ENCODE measurements at regions not wholly inside any gene's neighbourhood (a gene's known extent, or its start where the extent isn't known, plus 50 kb on each side); places are given as distances from the start of the nearest gene placed in this dataset.

DNA sequence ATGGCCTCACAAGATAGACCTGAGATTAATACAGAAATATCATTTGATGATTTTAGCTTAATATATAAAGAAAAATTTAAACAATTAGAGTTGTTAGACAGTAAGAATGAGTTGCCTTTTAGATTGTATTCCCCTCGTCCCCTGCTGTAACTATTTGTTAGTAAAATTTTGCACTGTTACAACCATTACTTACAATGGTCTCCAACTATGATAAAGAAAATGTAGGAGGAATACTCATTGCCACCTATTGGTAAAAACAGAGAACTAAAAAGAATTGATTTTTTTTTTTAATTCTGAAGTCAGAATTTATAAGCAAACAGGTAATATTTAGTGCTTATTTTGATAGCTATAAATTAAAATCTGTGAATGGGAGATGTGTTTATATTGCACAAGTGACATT lies 937.6 kb downstream of the TLE4 start:
- H3K36me3 ChIP-seq (ENCODE audit: low read depth) = no peaks in the 10 kb centered on the region
- no peak overlapping the region for H3K4me3 ChIP-seq
- DNase-seq = no peak
- H3K4me1 ChIP-seq (ENCODE audit: low read depth) = no peaks in the 10 kb centered on the region
- no peak for ATAC-seq
- no peaks in the 10 kb centered on the region for H3K9me3 ChIP-seq
- intact Hi-C loops (cut with DNase I, micrococcal nuclease) = no loop called here
- TF ChIP-seq, protein P1, sequence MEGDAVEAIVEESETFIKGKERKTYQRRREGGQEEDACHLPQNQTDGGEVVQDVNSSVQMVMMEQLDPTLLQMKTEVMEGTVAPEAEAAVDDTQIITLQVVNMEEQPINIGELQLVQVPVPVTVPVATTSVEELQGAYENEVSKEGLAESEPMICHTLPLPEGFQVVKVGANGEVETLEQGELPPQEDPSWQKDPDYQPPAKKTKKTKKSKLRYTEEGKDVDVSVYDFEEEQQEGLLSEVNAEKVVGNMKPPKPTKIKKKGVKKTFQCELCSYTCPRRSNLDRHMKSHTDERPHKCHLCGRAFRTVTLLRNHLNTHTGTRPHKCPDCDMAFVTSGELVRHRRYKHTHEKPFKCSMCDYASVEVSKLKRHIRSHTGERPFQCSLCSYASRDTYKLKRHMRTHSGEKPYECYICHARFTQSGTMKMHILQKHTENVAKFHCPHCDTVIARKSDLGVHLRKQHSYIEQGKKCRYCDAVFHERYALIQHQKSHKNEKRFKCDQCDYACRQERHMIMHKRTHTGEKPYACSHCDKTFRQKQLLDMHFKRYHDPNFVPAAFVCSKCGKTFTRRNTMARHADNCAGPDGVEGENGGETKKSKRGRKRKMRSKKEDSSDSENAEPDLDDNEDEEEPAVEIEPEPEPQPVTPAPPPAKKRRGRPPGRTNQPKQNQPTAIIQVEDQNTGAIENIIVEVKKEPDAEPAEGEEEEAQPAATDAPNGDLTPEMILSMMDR (IDR thresholded peaks at IDR 0.05) = no peak

DNA sequence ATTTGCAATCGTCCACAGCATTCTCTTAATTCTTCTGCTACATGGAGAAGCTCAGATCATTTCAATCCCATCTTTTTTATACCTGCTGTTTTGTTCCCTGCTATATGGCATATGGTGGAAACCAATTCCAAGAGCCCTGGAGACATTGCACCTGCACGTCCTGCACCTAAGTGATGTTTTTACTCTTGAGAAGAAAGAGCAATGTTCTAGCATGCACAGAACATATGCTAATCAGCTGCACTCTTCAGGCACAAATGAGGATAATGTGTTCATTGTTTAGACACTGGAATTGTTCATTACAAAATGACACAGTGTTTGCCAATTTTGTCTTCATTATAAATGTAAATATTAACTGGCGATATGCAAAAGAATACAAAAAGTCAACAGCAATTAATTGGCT lies 935.8 kb downstream of the TLE4 start:
- DNase-seq (no peak), ATAC-seq (no peak)
- H3K36me3 ChIP-seq (ENCODE audit: low read depth) = no peaks in the 10 kb centered on the region
- intact Hi-C loops (cut with DNase I, micrococcal nuclease) = no loop called here
- H3K4me3 ChIP-seq = no peak overlapping the region
- peaks cover 2% of the 10 kb centered on the region for H3K9me3 ChIP-seq
- no peaks in the 10 kb centered on the region for H3K4me1 ChIP-seq (ENCODE audit: low read depth)
- TF ChIP-seq, protein P1 (IDR thresholded peaks at IDR 0.05) = no peak

DNA sequence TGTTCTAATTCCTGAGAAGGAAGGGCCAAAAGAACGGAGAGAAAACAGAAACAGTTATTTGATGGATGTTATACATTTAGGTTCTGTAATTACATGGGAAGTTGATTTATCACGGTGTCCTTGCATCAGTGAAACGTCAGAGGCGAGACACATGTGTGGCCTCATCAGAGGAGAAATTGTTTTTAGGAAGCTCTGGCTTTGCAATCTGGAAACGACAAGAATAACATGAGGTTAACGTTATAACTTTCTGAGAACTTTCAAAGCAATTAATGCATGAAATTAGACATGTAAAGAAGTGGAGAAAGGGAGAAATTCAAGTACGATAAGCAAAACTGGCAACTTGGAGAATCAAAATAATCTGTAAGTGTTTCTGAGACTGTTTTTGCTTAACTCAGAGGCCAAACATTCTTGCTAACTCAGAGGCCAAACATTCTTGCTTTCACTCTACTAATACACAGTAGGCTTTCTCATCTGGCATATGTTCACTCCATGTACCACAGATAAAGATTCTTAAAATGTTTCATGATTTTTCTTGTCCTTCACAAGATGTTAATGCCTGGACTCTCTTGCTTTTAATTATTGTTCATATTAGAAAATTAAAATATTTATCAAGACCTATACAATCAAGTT lies 933.0 kb downstream of the TLE4 start:
- Histone ChIP-seq H3K36me3 (ENCODE audit: low read depth) (no peaks in the 10 kb centered on the region), H3K9me3 (peaks cover 4% of the 10 kb centered on the region), H3K4me3 (no peak overlapping the region), H3K4me1 (ENCODE audit: low read depth) (no peaks in the 10 kb centered on the region)
- ATAC-seq (no peak), DNase-seq (no peak)
- TF ChIP-seq, protein P1 (IDR thresholded peaks at IDR 0.05) = no peak
- intact Hi-C loops (cut with DNase I, micrococcal nuclease) = no loop called here

DNA sequence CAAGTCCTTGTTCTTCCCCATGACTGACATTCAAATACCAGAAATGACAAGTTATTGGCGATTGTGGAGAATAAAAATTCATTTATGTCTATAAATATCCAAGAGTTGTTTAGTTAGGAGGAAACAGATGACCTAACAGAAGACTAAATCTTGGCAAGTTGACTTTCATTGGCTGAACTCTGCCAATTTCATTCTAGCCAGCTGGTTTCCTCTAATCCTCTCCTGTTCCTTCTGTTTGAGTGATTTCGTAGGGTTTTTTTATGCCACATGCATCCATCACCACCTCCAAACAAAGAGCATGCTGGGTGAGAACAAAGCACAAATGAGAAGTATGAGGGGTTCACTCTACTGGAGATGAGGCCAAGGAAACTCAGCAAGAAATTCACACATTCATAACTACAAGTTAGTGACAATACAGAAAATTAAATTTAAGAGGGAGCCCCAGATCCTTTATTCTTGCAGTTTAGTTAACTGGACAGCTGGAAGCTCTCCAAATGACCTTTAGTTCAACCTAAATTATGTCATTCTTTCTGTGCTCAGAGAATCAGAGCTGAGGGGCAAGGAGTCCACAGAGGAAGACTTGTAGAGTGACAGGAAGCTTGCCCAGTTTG lies 932.0 kb downstream of the TLE4 start:
- Histone ChIP-seq H3K9me3 (peaks cover 4% of the 10 kb centered on the region), H3K4me3 (no peak overlapping the region), H3K4me1 (ENCODE audit: low read depth) (no peaks in the 10 kb centered on the region), H3K36me3 (ENCODE audit: low read depth) (no peaks in the 10 kb centered on the region)
- intact Hi-C loops (cut with DNase I, micrococcal nuclease) = no loop called here
- no peak for ATAC-seq
- DNase-seq = no peak
- TF ChIP-seq, protein P1 (IDR thresholded peaks at IDR 0.05) = no peak

DNA sequence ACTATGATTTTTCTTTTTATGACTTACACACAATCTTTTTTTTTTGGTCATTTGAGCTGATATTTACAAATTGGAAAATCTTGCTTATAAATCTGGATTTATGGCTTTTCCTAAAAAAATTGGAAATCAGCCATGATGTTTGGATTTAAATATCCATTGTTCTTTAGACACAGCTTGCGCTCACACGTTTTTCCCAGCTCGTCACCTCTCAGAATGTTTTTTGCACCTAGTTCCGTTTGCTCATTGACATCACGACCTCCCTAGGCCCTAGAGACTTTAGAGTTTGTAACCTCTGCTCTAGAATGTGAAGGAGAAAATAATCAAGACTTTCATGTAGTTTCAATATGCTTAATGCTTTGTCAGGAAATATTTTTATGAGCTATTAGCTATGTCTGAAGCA lies 930.5 kb downstream of the TLE4 start:
- no peak for ATAC-seq
- H3K36me3 ChIP-seq (ENCODE audit: low read depth) = no peaks in the 10 kb centered on the region
- H3K9me3 ChIP-seq = peaks cover 4% of the 10 kb centered on the region
- intact Hi-C loops (cut with DNase I, micrococcal nuclease) = no loop called here
- no peaks in the 10 kb centered on the region for H3K4me1 ChIP-seq (ENCODE audit: low read depth)
- TF ChIP-seq, protein P1 (IDR thresholded peaks at IDR 0.05) = no peak
- DNase-seq = no peak
- no peak overlapping the region for H3K4me3 ChIP-seq
